ENCODE measurements at regions not wholly inside any gene's neighbourhood (a gene's known extent, or its start where the extent isn't known, plus 50 kb on each side); places are given as distances from the start of the nearest gene placed in this dataset.

- no peaks in the 10 kb centered on the region for H3K23me2 ChIP-seq (ENCODE audit: insufficient read length, low read depth, low read length, poor library complexity, severe bottlenecking)
- H3K4me1 ChIP-seq (ENCODE audit: insufficient read depth, low read length), result no peaks in the 10 kb centered on the region
- no peak overlapping the region for H3K56ac ChIP-seq (ENCODE audit: insufficient read length, low read depth, low read length)
- no peak overlapping the region for H3K27ac ChIP-seq (ENCODE audit: insufficient read length, low read depth, low read length)
- H4K20me1 ChIP-seq (ENCODE audit: control insufficient read depth, insufficient read depth, insufficient read length), result no peaks in the 10 kb centered on the region
- H2BK12ac ChIP-seq (ENCODE audit: insufficient read length, low read depth, low read length), result no peak overlapping the region
- H2AFZ ChIP-seq (ENCODE audit: low read length), result no peak overlapping the region
- no peaks in the 10 kb centered on the region for H3K79me1 ChIP-seq (ENCODE audit: insufficient read depth, low read depth, low read length, poor library complexity, severe bottlenecking)
- H3K9ac ChIP-seq (ENCODE audit: extremely low read depth, insufficient read length, low read length), result no peak overlapping the region
- TF ChIP-seq CTCF (conservative IDR thresholded peaks at IDR 0.05), result no peak
- Mint-ChIP-seq H3K36me3 (ENCODE audit: insufficient read depth in 1 of 3, low read depth in 3 of 3) (peaks cover 5 to 30% (median 22%) of the 10 kb centered on the region in 3 experiments), H3K9me3 (peaks cover 14 to 23% of the 10 kb centered on the region in 2 experiments), H3K4me1 (no peaks in the 10 kb centered on the region), H3K4me3 (no peak overlapping the region), H3K27ac (no peak overlapping the region), H3K27me3 (ENCODE audit: low read depth) (no peaks in the 10 kb centered on the region)
- no peaks in the 10 kb centered on the region for H3K27me3 ChIP-seq (ENCODE audit: insufficient read depth, low read length)
- no peak overlapping the region for H3K23ac ChIP-seq (ENCODE audit: insufficient read length, low read depth, low read length)
- H3K9me3 ChIP-seq (ENCODE audit: control insufficient read depth, low read depth, low read length), result peaks cover under 1% of the 10 kb centered on the region
- no peak for DNase-seq
- H3K18ac ChIP-seq (ENCODE audit: insufficient read length, low read depth, low read length), result no peak overlapping the region
- no peak overlapping the region for H4K91ac ChIP-seq (ENCODE audit: insufficient read length, low read depth, low read length)
- H2BK20ac ChIP-seq (ENCODE audit: low read depth, low read length, poor library complexity, severe bottlenecking), result no peak overlapping the region
- no peak overlapping the region for H2AK5ac ChIP-seq (ENCODE audit: insufficient read length, low read length)
- no peak overlapping the region for H2BK15ac ChIP-seq (ENCODE audit: low read depth, low read length)
- WGBS (ENCODE audit: extremely low coverage, insufficient read length, low lambda C conversion rate), result no CpG with 5 or more reads among the region's 1 CpG
- no peak overlapping the region for H3K4ac ChIP-seq (ENCODE audit: low read depth, low read length)
- H2BK120ac ChIP-seq (ENCODE audit: low read depth, low read length, poor library complexity, severe bottlenecking), result no peak overlapping the region
- no peaks in the 10 kb centered on the region for H3K79me2 ChIP-seq (ENCODE audit: insufficient read depth, low read length)
- H3K14ac ChIP-seq (ENCODE audit: insufficient read depth, low read length), result no peak overlapping the region
- no peak overlapping the region for H4K5ac ChIP-seq (ENCODE audit: insufficient read length, low read depth, low read length)
- H4K8ac ChIP-seq (replicated peaks; ENCODE audit: insufficient read length, low read depth, low read length), result no peak overlapping the region
- no peak overlapping the region for H2BK5ac ChIP-seq (ENCODE audit: insufficient read length, low read length)
- no peak overlapping the region for H3T11ph ChIP-seq (ENCODE audit: low read length)
- no peak overlapping the region for H3K4me2 ChIP-seq (ENCODE audit: insufficient read depth, insufficient read length, low read length)
These were observed 165.7 kb downstream of the YIPF5 start for GRCh38 chr5:144004751-144005150.
